ENCODE measurements at regions not wholly inside any gene's neighbourhood (a gene's known extent, or its start where the extent isn't known, plus 50 kb on each side); places are given as distances from the start of the nearest gene placed in this dataset.

DNA sequence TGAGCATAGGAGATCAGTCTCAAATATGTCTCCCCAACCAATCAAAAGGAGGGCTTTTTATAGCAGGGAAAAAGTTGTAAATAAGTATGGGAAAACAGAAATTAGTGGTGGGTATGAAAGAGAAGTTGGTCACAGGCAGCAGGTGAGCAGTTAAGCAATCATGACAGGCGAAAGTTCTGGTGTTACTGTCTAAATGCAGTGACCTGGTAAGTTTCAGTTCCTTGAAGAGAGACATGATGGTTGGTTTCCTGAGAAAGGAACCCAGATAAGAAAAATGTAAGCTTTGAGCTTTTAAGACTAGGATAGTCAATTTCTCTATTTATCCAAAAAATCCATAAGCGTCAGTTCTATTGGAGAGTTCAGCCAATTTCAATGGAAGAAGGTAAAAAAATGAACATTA lies 466.2 kb upstream of the FLRT2 start:
- CTCF ChIA-PET, result no interaction called here
- Histone ChIP-seq H3K27me3 (ENCODE audit: control insufficient read depth, insufficient read depth, low read length) (no peaks in the 10 kb centered on the region), H3K9me3 (ENCODE audit: control insufficient read depth, insufficient read depth, low read depth, low read length) (no peaks in the 10 kb centered on the region), H3K4me1 (ENCODE audit: control insufficient read depth, insufficient read depth, low read length) (no peaks in the 10 kb centered on the region), H3K4me3 (ENCODE audit: low read depth in 2 of 2, low read length in 2 of 2) (no peak overlapping the region), H3K36me3 (ENCODE audit: control insufficient read depth, insufficient read depth, low read length) (no peaks in the 10 kb centered on the region), H3K27ac (ENCODE audit: low read length) (no peak overlapping the region)
- intact Hi-C loops (cut with micrococcal nuclease; ENCODE audit: unreplicated experiment), result no loop called here
- in situ Hi-C loops (cut with HindIII; ENCODE audit: low pct_unique_long_range_greater_than_20kb, low sequenced_read_pairs), result no loop called here
- no TSS peak for BruUV-seq (replicated peaks)
- no peak for TF ChIP-seq TCF7L2 (IDR thresholded peaks at IDR 0.05; ENCODE audit: low read depth, low read length)
- TF ChIP-seq SIN3A (IDR thresholded peaks at IDR 0.05; ENCODE audit: borderline replicate concordance, insufficient read depth, low read depth, low read length), result no peak
- TF ChIP-seq POLR2AphosphoS5 (IDR thresholded peaks at IDR 0.05; ENCODE audit: low read depth, low read length), result no peak
- TF ChIP-seq, protein P1, sequence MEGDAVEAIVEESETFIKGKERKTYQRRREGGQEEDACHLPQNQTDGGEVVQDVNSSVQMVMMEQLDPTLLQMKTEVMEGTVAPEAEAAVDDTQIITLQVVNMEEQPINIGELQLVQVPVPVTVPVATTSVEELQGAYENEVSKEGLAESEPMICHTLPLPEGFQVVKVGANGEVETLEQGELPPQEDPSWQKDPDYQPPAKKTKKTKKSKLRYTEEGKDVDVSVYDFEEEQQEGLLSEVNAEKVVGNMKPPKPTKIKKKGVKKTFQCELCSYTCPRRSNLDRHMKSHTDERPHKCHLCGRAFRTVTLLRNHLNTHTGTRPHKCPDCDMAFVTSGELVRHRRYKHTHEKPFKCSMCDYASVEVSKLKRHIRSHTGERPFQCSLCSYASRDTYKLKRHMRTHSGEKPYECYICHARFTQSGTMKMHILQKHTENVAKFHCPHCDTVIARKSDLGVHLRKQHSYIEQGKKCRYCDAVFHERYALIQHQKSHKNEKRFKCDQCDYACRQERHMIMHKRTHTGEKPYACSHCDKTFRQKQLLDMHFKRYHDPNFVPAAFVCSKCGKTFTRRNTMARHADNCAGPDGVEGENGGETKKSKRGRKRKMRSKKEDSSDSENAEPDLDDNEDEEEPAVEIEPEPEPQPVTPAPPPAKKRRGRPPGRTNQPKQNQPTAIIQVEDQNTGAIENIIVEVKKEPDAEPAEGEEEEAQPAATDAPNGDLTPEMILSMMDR (IDR thresholded peaks at IDR 0.05), result no peak
- TF ChIP-seq, protein P2, sequence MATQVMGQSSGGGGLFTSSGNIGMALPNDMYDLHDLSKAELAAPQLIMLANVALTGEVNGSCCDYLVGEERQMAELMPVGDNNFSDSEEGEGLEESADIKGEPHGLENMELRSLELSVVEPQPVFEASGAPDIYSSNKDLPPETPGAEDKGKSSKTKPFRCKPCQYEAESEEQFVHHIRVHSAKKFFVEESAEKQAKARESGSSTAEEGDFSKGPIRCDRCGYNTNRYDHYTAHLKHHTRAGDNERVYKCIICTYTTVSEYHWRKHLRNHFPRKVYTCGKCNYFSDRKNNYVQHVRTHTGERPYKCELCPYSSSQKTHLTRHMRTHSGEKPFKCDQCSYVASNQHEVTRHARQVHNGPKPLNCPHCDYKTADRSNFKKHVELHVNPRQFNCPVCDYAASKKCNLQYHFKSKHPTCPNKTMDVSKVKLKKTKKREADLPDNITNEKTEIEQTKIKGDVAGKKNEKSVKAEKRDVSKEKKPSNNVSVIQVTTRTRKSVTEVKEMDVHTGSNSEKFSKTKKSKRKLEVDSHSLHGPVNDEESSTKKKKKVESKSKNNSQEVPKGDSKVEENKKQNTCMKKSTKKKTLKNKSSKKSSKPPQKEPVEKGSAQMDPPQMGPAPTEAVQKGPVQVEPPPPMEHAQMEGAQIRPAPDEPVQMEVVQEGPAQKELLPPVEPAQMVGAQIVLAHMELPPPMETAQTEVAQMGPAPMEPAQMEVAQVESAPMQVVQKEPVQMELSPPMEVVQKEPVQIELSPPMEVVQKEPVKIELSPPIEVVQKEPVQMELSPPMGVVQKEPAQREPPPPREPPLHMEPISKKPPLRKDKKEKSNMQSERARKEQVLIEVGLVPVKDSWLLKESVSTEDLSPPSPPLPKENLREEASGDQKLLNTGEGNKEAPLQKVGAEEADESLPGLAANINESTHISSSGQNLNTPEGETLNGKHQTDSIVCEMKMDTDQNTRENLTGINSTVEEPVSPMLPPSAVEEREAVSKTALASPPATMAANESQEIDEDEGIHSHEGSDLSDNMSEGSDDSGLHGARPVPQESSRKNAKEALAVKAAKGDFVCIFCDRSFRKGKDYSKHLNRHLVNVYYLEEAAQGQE (IDR thresholded peaks at IDR 0.05; ENCODE audit: insufficient read depth in 1 of 2, low read depth in 2 of 2, low read length in 1 of 2), result no peak
- no peak for DNase-seq (ENCODE audit: low read depth, low spot score)
- POLR2A ChIA-PET, result no interaction called here
- ATAC-seq, result no peak

DNA sequence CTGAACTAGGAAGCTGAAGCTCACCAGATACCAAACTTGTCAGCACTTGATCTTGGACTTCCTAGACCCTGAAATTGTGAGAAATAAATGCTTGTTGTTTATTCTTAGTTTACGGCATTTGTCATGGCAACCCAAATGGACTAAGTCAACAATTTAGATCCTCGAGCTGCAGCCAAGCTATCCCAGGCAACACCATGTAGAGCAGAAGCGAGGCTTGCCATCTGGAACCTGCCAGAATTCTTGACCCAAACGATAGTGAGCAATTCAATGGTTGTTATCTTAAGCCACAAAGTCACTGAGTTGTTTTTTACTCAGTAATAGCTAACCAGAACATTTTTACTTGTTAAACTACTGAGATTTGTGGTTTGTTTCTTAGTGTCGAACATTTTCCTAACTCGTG lies 458.5 kb upstream of the FLRT2 start:
- ATAC-seq, result no peak
- in situ Hi-C loops (cut with HindIII; ENCODE audit: low pct_unique_long_range_greater_than_20kb, low sequenced_read_pairs), result no loop called here

More for the DNA sequence above, 458.5 kb upstream of the FLRT2 start:
- H3K27ac ChIP-seq (ENCODE audit: low read length), result no peak overlapping the region
- TF ChIP-seq POLR2AphosphoS5 (IDR thresholded peaks at IDR 0.05; ENCODE audit: low read depth, low read length) (no peak), SIN3A (IDR thresholded peaks at IDR 0.05; ENCODE audit: borderline replicate concordance, insufficient read depth, low read depth, low read length) (no peak), TCF7L2 (IDR thresholded peaks at IDR 0.05; ENCODE audit: low read depth, low read length) (no peak)
- TF ChIP-seq, protein P1 (IDR thresholded peaks at IDR 0.05), result no peak
- TF ChIP-seq, protein P2 (IDR thresholded peaks at IDR 0.05; ENCODE audit: insufficient read depth in 1 of 2, low read depth in 2 of 2, low read length in 1 of 2), result no peak
- no peaks in the 10 kb centered on the region for H3K4me1 ChIP-seq (ENCODE audit: control insufficient read depth, insufficient read depth, low read length)
- no peaks in the 10 kb centered on the region for H3K27me3 ChIP-seq (ENCODE audit: control insufficient read depth, insufficient read depth, low read length)
- ChIA-PET POLR2A (no interaction called here), CTCF (no interaction called here)
- H3K9me3 ChIP-seq (ENCODE audit: control insufficient read depth, insufficient read depth, low read depth, low read length), result no peaks in the 10 kb centered on the region
- no peak overlapping the region for H3K4me3 ChIP-seq (ENCODE audit: low read depth in 2 of 2, low read length in 2 of 2)
- DNase-seq (ENCODE audit: low read depth, low spot score), result no peak
- no TSS peak for BruUV-seq (replicated peaks)
- intact Hi-C loops (cut with micrococcal nuclease; ENCODE audit: unreplicated experiment), result no loop called here
- H3K36me3 ChIP-seq (ENCODE audit: control insufficient read depth, insufficient read depth, low read length), result no peaks in the 10 kb centered on the region
